HG02571 (cell line): ENCODE measurements at regions not wholly inside any gene's neighbourhood (a gene's known extent, or its start where the extent isn't known, plus 50 kb on each side); places are given as distances from the start of the nearest gene placed in this dataset.
"Not testable (repeated sequence)": the region's sequence is repeated elsewhere in the genome, so short reads cannot be mapped to it uniquely, and the experiment has no call there.

Experiments
- ATAC-seq: cut with Tn5 transposase; IDR thresholded peaks from one replicate; pipeline ENCODE4 v1.9.1; 2021; ENCODE audit warnings: mild to moderate bottlenecking, moderate library complexity; ENCODE audit not compliant: unreplicated experiment

- no peak for ATAC-seq
These were observed 612.2 kb downstream of the TYW1 start for GRCh38 chr7:67608806-67609205.

- no peak for ATAC-seq
These were observed 614.3 kb downstream of the TYW1 start for GRCh38 chr7:67610897-67611296.

- ATAC-seq = no peak
These were observed 618.2 kb downstream of the TYW1 start for GRCh38 chr7:67614843-67615242.

GRCh38 chr7:67616517-67616916, 619.9 kb downstream of the TYW1 start:
- no peak for ATAC-seq

- no peak for ATAC-seq
These were observed 622.0 kb downstream of the TYW1 start for GRCh38 chr7:67618556-67619162.

GRCh38 chr7:67619175-67619574, 622.5 kb downstream of the TYW1 start:
- no peak for ATAC-seq

- no peak for ATAC-seq
These were observed 623.7 kb downstream of the TYW1 start for GRCh38 chr7:67620216-67620933.

GRCh38 chr7:67621704-67622103, 625.1 kb downstream of the TYW1 start:
- ATAC-seq = no peak

- ATAC-seq = no peak
These were observed 628.7 kb downstream of the TYW1 start for GRCh38 chr7:67625257-67625737.

GRCh38 chr7:67631476-67631875, 634.8 kb downstream of the TYW1 start:
- no peak for ATAC-seq

- no peak for ATAC-seq
These were observed 638.6 kb downstream of the TYW1 start for GRCh38 chr7:67635271-67635670.

- no peak for ATAC-seq
These were observed 639.9 kb downstream of the TYW1 start for GRCh38 chr7:67636348-67637022.

GRCh38 chr7:67637023-67637358, 640.4 kb downstream of the TYW1 start:
- no peak for ATAC-seq

GRCh38 chr7:67642542-67642941, 645.9 kb downstream of the TYW1 start:
- not testable (repeated sequence) for ATAC-seq

GRCh38 chr7:67644151-67644550, 647.5 kb downstream of the TYW1 start:
- no peak for ATAC-seq

- ATAC-seq = no peak
These were observed 656.3 kb downstream of the TYW1 start for GRCh38 chr7:67652937-67653336.

GRCh38 chr7:67653856-67654454, 657.3 kb downstream of the TYW1 start:
- no peak for ATAC-seq

GRCh38 chr7:67654642-67655041, 658.0 kb downstream of the TYW1 start:
- ATAC-seq = no peak

GRCh38 chr7:67655168-67655567, 658.5 kb downstream of the TYW1 start:
- ATAC-seq = no peak

- ATAC-seq = no peak
These were observed 662.5 kb downstream of the TYW1 start for GRCh38 chr7:67659091-67659490.

GRCh38 chr7:67662804-67663203, 666.2 kb downstream of the TYW1 start:
- ATAC-seq = no peak

- no peak for ATAC-seq
These were observed 667.0 kb downstream of the TYW1 start for GRCh38 chr7:67663644-67664043.
